ENCODE measurements at regions not wholly inside any gene's neighbourhood (a gene's known extent, or its start where the extent isn't known, plus 50 kb on each side); places are given as distances from the start of the nearest gene placed in this dataset.

DNA sequence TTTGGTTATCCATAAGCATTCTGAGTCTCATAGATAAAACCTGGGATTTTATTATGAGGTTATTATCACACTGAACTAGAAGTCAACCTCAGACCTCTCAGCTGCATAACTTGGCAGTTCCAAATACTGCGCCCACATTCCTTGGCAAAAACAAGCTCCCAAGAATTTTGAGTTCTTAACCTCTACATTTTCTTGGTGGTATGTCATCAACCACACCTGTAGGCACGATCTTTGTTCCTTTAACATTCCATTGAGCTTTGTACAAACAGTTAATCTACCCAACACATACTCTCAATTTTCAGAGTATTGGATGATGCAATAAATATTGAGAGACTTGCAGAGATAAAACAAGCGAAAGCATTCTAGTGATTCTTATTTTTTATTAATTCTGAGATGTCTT, 371.8 kb upstream of the PRICKLE1 start:
- BruUV-seq (replicated peaks) = no TSS peak
- H3K9ac ChIP-seq (ENCODE audit: low read length) = no peak overlapping the region; the same call in 1 of the 2 replicates
- H3K9me3 ChIP-seq (ENCODE audit: control insufficient read depth in 1 of 2, insufficient read depth in 1 of 2, low read depth in 1 of 2, low read length in 2 of 2) = no peaks in the 10 kb centered on the region
- RAD21 ChIA-PET (ENCODE audit: low non-redundant PET in 1 of 2, low total read pairs in 2 of 2, uncharacterized antibody in 2 of 2, unreplicated experiment in 2 of 2) = interaction anchor here in 1 of 2 experiments (0.6 kb wide), 1 partner anchor 143 kb away, joined by 3 read pairs; no protein-coding TSS in a partner anchor
- H3K4me2 ChIP-seq (ENCODE audit: low read length) = peak overlapping the region; percentile 66
- intact Hi-C loops (cut with micrococcal nuclease) = loop anchor here (10.0 kb wide), 1 partner anchor 477 kb away; no protein-coding TSS in a partner anchor
- H2AFZ ChIP-seq (ENCODE audit: low read depth, low read length, poor library complexity, severe bottlenecking) = peak overlapping the region; percentile 54
- no peaks in the 10 kb centered on the region for H3K27me3 ChIP-seq (ENCODE audit: insufficient read depth, low read length)
- H3K79me2 ChIP-seq (ENCODE audit: insufficient read depth, low read length) = no peaks in the 10 kb centered on the region
- ATAC-seq (peak; percentile 88), DNase-seq (ENCODE audit: low read depth, low spot score) (peak; percentile 85)
- peak overlapping the region in 1 of 2 experiments; percentile 31; a peak in 2 of 4 replicates for H3K4me3 ChIP-seq (replicated peaks in 1 of 2; ENCODE audit: low read depth in 1 of 2, low read length in 2 of 2)
- no peaks in the 10 kb centered on the region for H3K36me3 ChIP-seq (ENCODE audit: control insufficient read depth in 1 of 2, insufficient read depth in 2 of 2, low read length in 2 of 2)
- CTCF ChIA-PET = no interaction called here
- peak overlapping the region; percentile 43; the same call in 1 of the 2 replicates for H3K27ac ChIP-seq (ENCODE audit: low read depth, low read length)
- H4K20me1 ChIP-seq (ENCODE audit: insufficient read depth) = no peaks in the 10 kb centered on the region
- H3K9me2 ChIP-seq (ENCODE audit: insufficient read depth) = no peaks in the 10 kb centered on the region
- peaks cover 28 to 40% of the 10 kb centered on the region in 2 experiments for H3K4me1 ChIP-seq (ENCODE audit: control insufficient read depth in 1 of 2, insufficient read depth in 2 of 2, low read length in 2 of 2)
- POLR2A ChIA-PET = no interaction called here
- TF ChIP-seq CEBPB (IDR thresholded peaks at IDR 0.05; ENCODE audit: low read depth) (peak; percentile 91), YY1 (IDR thresholded peaks at IDR 0.05; ENCODE audit: extremely low read depth, insufficient replicate concordance, low read depth, low read length) (no peak), CBX3 (IDR thresholded peaks at IDR 0.05; ENCODE audit: low read depth) (peak; percentile 70), EZH2phosphoT487 (IDR thresholded peaks at IDR 0.05; ENCODE audit: borderline replicate concordance) (no peak), SP1 (IDR thresholded peaks at IDR 0.05; ENCODE audit: low read depth) (peak; percentile 84), JUND (IDR thresholded peaks at IDR 0.05) (peak; percentile 87), ELF1 (IDR thresholded peaks at IDR 0.05; ENCODE audit: borderline replicate concordance, low read depth) (no peak; the same call in 1 of the 2 replicates), ZBTB33 (IDR thresholded peaks at IDR 0.05; ENCODE audit: extremely low read depth, insufficient replicate concordance, low read length) (no peak), POLR2AphosphoS5 (IDR thresholded peaks at IDR 0.05; ENCODE audit: low read depth, low read length) (peak; percentile 46; the same call in 1 of the 2 replicates), TCF7L2 (IDR thresholded peaks at IDR 0.05; ENCODE audit: borderline replicate concordance, extremely low read depth, insufficient read depth, insufficient read length) (peak; percentile 53), RAD21 (IDR thresholded peaks at IDR 0.05; ENCODE audit: low read depth) (peak; percentile 26; the same call in 1 of the 2 replicates), SIN3A (IDR thresholded peaks at IDR 0.05; ENCODE audit: low read depth) (peak; percentile 88), ZNF274 (IDR thresholded peaks at IDR 0.05; ENCODE audit: low read depth, low read length) (no peak), ZFX (IDR thresholded peaks at IDR 0.05) (no peak), EZH2 (IDR thresholded peaks at IDR 0.05) (no peak), FOSL1 (IDR thresholded peaks at IDR 0.05; ENCODE audit: low read depth) (peak; percentile 83), SRF (IDR thresholded peaks at IDR 0.05; ENCODE audit: low read depth) (no peak), EGR1 (IDR thresholded peaks at IDR 0.05; ENCODE audit: low read depth) (0 out of 2 replicates have a peak, but pooled peaks have one; percentile 19)
- TF ChIP-seq, protein P1, sequence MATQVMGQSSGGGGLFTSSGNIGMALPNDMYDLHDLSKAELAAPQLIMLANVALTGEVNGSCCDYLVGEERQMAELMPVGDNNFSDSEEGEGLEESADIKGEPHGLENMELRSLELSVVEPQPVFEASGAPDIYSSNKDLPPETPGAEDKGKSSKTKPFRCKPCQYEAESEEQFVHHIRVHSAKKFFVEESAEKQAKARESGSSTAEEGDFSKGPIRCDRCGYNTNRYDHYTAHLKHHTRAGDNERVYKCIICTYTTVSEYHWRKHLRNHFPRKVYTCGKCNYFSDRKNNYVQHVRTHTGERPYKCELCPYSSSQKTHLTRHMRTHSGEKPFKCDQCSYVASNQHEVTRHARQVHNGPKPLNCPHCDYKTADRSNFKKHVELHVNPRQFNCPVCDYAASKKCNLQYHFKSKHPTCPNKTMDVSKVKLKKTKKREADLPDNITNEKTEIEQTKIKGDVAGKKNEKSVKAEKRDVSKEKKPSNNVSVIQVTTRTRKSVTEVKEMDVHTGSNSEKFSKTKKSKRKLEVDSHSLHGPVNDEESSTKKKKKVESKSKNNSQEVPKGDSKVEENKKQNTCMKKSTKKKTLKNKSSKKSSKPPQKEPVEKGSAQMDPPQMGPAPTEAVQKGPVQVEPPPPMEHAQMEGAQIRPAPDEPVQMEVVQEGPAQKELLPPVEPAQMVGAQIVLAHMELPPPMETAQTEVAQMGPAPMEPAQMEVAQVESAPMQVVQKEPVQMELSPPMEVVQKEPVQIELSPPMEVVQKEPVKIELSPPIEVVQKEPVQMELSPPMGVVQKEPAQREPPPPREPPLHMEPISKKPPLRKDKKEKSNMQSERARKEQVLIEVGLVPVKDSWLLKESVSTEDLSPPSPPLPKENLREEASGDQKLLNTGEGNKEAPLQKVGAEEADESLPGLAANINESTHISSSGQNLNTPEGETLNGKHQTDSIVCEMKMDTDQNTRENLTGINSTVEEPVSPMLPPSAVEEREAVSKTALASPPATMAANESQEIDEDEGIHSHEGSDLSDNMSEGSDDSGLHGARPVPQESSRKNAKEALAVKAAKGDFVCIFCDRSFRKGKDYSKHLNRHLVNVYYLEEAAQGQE (IDR thresholded peaks at IDR 0.05; ENCODE audit: low read depth) = no peak
- TF ChIP-seq, protein P2, sequence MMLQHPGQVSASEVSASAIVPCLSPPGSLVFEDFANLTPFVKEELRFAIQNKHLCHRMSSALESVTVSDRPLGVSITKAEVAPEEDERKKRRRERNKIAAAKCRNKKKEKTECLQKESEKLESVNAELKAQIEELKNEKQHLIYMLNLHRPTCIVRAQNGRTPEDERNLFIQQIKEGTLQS (IDR thresholded peaks at IDR 0.05) = peak; percentile 84
- TF ChIP-seq, protein P3, sequence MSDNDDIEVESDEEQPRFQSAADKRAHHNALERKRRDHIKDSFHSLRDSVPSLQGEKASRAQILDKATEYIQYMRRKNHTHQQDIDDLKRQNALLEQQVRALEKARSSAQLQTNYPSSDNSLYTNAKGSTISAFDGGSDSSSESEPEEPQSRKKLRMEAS (IDR thresholded peaks at IDR 0.05) = peak; percentile 51
